Coronary artery (tissue), 2 donors: ENCODE measurements at regions not wholly inside any gene's neighbourhood (a gene's known extent, or its start where the extent isn't known, plus 50 kb on each side); places are given as distances from the start of the nearest gene placed in this dataset.

ENCODE experiments used
- DNase-seq: peaks from one replicate; pipeline ENCODE4 v3.0.0-alpha.2; 2017; ENCODE audit warnings: low spot score
- H3K27ac ChIP-seq, 2 donors: fragments of 200-600 bp; sonication (generic); one replicate each; pipeline ENCODE4 v1.5.1; 2016 to 2019
- H3K4me3 ChIP-seq: fragments of 200-600 bp; sonication (generic); 2 replicates; pipeline ENCODE4 v1.5.1; 2016; ENCODE audit warnings: mild to moderate bottlenecking, moderate library complexity
- TF ChIP-seq, protein P1 (sequence below): fragments of 200-600 bp; sonication (generic); IDR thresholded peaks from one replicate; pipeline ENCODE4 v1.5.1; 2019; ENCODE audit warnings: antibody characterized with exemption

DNA sequence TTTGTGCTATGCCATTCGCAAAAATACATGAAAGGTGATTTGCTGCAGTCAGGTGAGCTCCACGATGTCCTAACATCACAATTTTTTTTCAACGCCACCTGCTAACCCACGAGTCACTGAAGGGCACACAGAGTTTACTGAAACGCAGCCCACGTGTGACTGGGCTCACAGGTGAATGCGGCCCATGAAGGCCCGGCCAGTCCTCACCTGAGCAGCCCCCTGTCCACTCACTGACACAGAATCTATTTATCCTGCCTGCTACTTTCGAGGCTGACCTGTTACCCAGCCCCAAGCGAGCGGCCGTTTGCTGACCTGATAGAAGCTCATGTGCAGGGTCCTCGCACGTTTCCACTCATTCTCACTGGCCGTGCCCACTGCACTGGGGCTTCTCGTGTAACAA lies 121.9 kb upstream of the SOX1 start:
- Histone ChIP-seq H3K27ac (no peak overlapping the region), H3K4me3 (no peak overlapping the region)
- DNase-seq = no peak
- TF ChIP-seq, protein P1, sequence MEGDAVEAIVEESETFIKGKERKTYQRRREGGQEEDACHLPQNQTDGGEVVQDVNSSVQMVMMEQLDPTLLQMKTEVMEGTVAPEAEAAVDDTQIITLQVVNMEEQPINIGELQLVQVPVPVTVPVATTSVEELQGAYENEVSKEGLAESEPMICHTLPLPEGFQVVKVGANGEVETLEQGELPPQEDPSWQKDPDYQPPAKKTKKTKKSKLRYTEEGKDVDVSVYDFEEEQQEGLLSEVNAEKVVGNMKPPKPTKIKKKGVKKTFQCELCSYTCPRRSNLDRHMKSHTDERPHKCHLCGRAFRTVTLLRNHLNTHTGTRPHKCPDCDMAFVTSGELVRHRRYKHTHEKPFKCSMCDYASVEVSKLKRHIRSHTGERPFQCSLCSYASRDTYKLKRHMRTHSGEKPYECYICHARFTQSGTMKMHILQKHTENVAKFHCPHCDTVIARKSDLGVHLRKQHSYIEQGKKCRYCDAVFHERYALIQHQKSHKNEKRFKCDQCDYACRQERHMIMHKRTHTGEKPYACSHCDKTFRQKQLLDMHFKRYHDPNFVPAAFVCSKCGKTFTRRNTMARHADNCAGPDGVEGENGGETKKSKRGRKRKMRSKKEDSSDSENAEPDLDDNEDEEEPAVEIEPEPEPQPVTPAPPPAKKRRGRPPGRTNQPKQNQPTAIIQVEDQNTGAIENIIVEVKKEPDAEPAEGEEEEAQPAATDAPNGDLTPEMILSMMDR = no peak

DNA sequence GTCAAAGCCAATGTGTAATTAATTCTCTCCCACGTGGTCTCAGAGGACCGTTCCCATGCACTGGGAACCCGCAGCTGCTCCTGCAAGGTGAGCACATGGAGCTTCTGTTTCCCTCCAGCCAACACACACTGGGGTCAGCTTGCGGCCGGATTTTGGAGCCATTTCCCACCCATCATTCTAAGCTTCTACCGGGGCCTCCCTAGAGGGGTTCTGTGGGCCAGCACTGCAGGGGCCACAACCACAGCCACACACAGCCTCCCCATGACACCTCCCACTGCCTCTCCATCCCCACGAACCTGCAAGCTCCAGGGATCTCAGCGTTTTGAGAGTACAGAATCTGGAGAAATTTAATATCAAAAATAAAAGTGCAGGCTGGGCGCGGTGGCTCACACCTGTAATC lies 120.7 kb upstream of the SOX1 start:
- H3K4me3 ChIP-seq = no peak overlapping the region
- DNase-seq = no peak
- TF ChIP-seq, protein P1 = no peak
- no peak overlapping the region for H3K27ac ChIP-seq

DNA sequence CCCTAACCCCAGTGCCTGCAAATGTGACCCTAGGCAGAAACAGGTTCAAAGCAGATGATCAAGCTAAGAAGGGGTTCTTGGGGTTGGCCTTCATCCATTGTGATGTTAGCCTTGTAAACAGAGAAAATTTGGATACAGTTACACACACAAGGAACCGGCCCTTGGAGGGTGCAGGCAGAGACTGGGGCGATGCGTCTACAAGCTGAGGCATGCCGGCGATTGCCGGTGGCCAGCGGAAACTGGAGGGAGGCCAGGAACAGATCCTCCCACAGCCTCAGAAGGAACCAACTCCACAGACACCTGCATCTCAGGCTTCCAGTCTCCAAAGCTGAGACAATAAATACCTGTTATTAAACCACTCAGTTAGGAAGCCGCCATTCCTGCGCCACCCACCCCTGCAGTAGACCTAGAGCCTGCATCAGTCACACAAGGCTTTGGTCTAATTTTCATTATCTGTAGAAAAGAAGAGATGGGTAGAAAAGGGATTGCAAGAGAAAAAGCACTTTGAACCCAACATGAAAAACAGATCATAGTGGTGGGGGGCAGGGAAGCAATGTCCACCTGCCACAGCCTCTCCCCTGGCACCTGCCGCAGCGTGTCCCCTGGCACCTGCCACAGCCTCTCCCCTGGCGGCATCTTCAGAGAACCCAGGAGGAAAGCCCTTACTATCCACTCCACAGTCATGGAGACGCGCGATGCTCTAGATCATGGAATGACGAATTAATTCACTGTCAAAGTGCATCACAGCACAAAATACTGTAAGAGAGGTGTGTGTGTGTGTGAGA lies 119.7 kb upstream of the SOX1 start:
- DNase-seq = no peak
- no peak overlapping the region for H3K4me3 ChIP-seq
- no peak overlapping the region for H3K27ac ChIP-seq
- TF ChIP-seq, protein P1 = no peak

DNA sequence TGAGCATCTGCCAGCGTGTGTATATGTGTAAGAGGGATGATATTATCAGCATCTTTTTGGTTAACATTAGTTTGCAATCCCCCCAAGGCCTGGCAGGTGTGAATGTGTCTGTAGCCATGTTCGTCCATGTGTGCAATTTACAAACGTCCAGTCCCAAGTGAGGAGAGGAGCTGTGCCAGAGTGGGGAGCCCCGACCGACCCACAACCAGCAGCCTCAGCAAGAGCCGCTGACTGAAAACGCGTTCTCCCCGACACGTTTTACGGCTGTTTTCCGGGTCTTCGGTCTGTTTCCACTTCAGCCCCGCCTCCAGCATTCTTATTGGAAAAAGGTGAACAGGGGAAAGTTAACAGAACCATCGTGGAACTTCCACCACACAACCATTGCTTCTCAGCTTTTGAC lies 119.1 kb upstream of the SOX1 start:
- Histone ChIP-seq H3K4me3 (no peak overlapping the region), H3K27ac (no peak overlapping the region)
- TF ChIP-seq, protein P1 = no peak
- DNase-seq = no peak

DNA sequence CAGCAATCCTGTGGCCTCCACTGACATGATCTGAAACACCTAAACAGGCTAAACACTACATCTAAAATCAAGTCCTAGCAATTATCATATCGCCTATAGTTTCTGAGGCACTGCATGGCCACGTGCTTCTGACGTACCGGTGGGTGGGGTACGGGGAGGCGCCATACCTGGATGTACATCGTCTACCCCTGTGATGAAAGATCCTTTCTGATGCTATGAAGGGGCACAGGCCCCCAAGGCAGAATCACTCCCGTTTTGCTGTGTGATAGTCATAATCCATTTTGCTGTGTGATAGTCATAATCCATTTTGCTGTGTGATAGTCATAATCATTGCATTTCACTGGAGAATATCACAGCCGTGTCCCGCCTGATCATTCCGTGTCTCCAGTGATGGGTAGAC lies 118.7 kb upstream of the SOX1 start:
- TF ChIP-seq, protein P1 = no peak
- no peak for DNase-seq
- no peak overlapping the region for H3K27ac ChIP-seq
- no peak overlapping the region for H3K4me3 ChIP-seq

DNA sequence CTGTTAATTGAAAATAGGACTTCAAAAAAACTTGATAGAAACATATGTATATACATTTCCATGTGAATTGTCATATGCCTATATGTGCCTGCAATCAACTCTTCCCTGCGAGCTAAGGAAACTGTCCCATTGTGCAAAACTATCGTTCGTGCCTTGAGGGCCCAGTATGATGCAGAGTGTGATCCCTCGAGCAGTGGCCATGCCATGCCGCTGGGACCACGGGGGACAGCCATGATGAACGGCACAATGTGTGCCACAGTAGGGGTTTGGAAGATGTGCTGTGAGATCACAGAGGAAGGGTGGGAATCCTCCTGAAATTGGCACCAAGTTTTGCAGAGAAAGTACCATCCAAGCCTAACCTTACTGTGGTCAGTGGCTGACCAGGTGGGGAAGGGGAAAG lies 118.1 kb upstream of the SOX1 start:
- TF ChIP-seq, protein P1 = no peak
- Histone ChIP-seq H3K4me3 (no peak overlapping the region), H3K27ac (no peak overlapping the region)
- no peak for DNase-seq

DNA sequence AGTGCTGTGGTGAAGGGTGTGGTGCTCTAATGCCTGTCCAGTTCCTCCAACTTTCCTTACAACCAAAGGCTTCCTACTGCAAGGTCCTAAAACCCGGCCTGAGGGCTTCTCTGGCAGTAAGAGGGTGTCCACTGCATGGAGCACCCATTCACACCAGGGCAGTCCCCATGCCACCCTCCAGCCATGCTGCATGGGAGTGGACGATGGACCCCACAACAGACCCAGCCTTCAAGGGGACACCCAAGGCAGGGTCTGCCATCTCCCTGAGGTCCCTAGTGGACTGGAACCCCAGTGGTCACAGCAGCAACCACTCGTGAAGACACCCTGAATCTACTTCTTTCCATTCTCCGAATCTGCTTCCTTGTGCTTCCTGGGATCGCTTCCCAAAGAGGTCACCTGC lies 117.6 kb upstream of the SOX1 start:
- TF ChIP-seq, protein P1 = no peak

More for the DNA sequence above, 117.6 kb upstream of the SOX1 start:
- no peak for DNase-seq
- H3K4me3 ChIP-seq = no peak overlapping the region
- H3K27ac ChIP-seq = no peak overlapping the region
